SK-N-MC (cell line): ENCODE measurements at regions not wholly inside any gene's neighbourhood (a gene's known extent, or its start where the extent isn't known, plus 50 kb on each side); places are given as distances from the start of the nearest gene placed in this dataset.

ENCODE experiments used
- EZH2 ChIP-seq: fragments of 200-600 bp; sonication (generic); IDR thresholded peaks from one replicate; pipeline ENCODE4 v1.6.1; 2017; ENCODE audit warnings: antibody characterized with exemption
- POLR2AphosphoS5 ChIP-seq: IDR thresholded peaks from 2 replicates; pipeline ENCODE4 v1.6.1; 2012; ENCODE audit warnings: mild to moderate bottlenecking, low read depth, low read length, borderline replicate concordance

DNA sequence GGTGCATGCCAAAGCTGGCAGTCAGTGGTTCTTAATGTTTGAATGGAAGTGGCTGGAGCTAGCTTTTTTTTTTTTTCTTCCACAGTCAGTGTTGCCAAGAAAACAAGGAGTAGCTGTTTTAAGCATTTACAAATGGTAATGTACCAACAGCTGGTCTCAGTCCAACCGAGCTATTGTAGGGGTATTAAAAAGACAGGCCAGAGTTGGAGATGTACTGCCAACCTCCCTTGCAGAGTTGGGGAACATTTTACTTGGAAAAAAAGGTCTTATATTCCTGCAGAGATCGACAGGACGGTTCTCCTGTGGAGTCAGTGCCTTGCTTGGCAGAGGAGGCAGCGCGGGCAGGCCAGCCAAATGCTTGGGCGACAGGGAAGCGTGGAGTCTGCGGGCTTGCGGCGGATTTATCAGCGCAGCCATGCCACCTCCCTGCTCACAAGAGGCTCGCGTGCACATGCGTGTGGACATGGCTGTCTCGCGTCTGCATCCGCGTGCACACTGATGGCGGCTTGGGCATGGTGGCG, 338.1 kb downstream of the RPS6KC1 start:
- no peak for TF ChIP-seq EZH2
- TF ChIP-seq POLR2AphosphoS5 = no peak
